GM12865 (cell line): ENCODE measurements at regions not wholly inside any gene's neighbourhood (a gene's known extent, or its start where the extent isn't known, plus 50 kb on each side); places are given as distances from the start of the nearest gene placed in this dataset.

Source experiments
- DNase-seq: peaks from one replicate; pipeline ENCODE4 v3.0.0; 2010; ENCODE audit warnings: low read depth
- H3K4me3 ChIP-seq: 2 replicates; pipeline ENCODE4 v1.5.1; 2011; ENCODE audit warnings: mild to moderate bottlenecking, low read depth, low read length, control low read depth
- CTCF ChIP-seq: IDR thresholded peaks from 2 replicates; pipeline ENCODE4 v1.5.1; 2011; ENCODE audit warnings: low read length, control low read depth, low read depth, inconsistent platforms; ENCODE audit not compliant: insufficient read depth; ENCODE audit errors: missing control alignments

GRCh38 chr17:5686074-5686635, 101.8 kb upstream of the NLRP1 start:
- H3K4me3 ChIP-seq, result no peak overlapping the region
- no peak for DNase-seq
- TF ChIP-seq CTCF, result no peak

GRCh38 chr17:5687646-5688045, 103.3 kb upstream of the NLRP1 start:
- no peak overlapping the region for H3K4me3 ChIP-seq
- TF ChIP-seq CTCF, result no peak
- DNase-seq, result no peak

- no peak for DNase-seq
- TF ChIP-seq CTCF, result no peak
Measured at GRCh38 chr17:5693821-5694220, 109.5 kb upstream of the NLRP1 start.

GRCh38 chr17:5694551-5694950, 110.2 kb upstream of the NLRP1 start:
- no peak overlapping the region for H3K4me3 ChIP-seq
- TF ChIP-seq CTCF, result no peak
- DNase-seq, result no peak

More at GRCh38 chr17:5693821-5694220, 109.5 kb upstream of the NLRP1 start:
- no peak overlapping the region for H3K4me3 ChIP-seq

- no peak for DNase-seq
- H3K4me3 ChIP-seq, result no peak overlapping the region
- TF ChIP-seq CTCF, result no peak
Measured at GRCh38 chr17:5695480-5695879, 111.2 kb upstream of the NLRP1 start.

GRCh38 chr17:5698959-5699358, 114.7 kb upstream of the NLRP1 start:
- no peak for TF ChIP-seq CTCF
- no peak overlapping the region for H3K4me3 ChIP-seq
- no peak for DNase-seq

GRCh38 chr17:5699814-5700213, 115.5 kb upstream of the NLRP1 start:
- no peak for DNase-seq
- TF ChIP-seq CTCF, result no peak
- H3K4me3 ChIP-seq, result no peak overlapping the region
